Astrocyte (in vitro differentiated cells and primary cell): ENCODE measurements at regions not wholly inside any gene's neighbourhood (a gene's known extent, or its start where the extent isn't known, plus 50 kb on each side); places are given as distances from the start of the nearest gene placed in this dataset.

Experiments used
- DNase-seq: peaks from one replicate; pipeline ENCODE4 v3.0.0-alpha.2; 2010; ENCODE audit warnings: low read depth
- FAIRE-seq: peaks from 2 replicates; lab custom pipeline; 2011; peaks lifted over from hg19 to GRCh38; lab: Jason Lieb, UNC
- H2AFZ ChIP-seq: 2 replicates; pipeline ENCODE4 v1.6.0; 2012; ENCODE audit warnings: low read depth, low read length, inconsistent platforms
- H3K27ac ChIP-seq: 2 replicates; pipeline ENCODE4 v1.5.1; 2011; ENCODE audit warnings: low read depth, low read length, inconsistent platforms
- H3K27me3 ChIP-seq: 2 replicates; pipeline ENCODE4 v1.6.0; 2011; ENCODE audit warnings: low read length, inconsistent platforms; ENCODE audit not compliant: insufficient read depth
- H3K36me3 ChIP-seq: 2 replicates; pipeline ENCODE4 v1.5.1; 2011; ENCODE audit warnings: low read length, inconsistent platforms; ENCODE audit not compliant: insufficient read depth
- H3K4me1 ChIP-seq: 2 replicates; pipeline ENCODE4 v1.5.1; 2011; ENCODE audit warnings: low read length, inconsistent platforms; ENCODE audit not compliant: insufficient read depth
- H3K4me2 ChIP-seq: 2 replicates; pipeline ENCODE4 v1.6.0; 2012; ENCODE audit warnings: low read length, inconsistent platforms
- H3K4me3 ChIP-seq: 2 replicates; pipeline ENCODE4 v1.5.1; 2011; ENCODE audit warnings: low read depth, mild to moderate bottlenecking, low read length, inconsistent platforms; ENCODE audit not compliant: insufficient read depth
- H3K79me2 ChIP-seq: 2 replicates; pipeline ENCODE4 v1.6.0; 2012; ENCODE audit warnings: mild to moderate bottlenecking, low read length, inconsistent platforms; ENCODE audit not compliant: insufficient read depth
- H3K9ac ChIP-seq: 2 replicates; pipeline ENCODE4 v1.6.0; 2012; ENCODE audit warnings: mild to moderate bottlenecking, low read length, inconsistent platforms
- H3K9me3 ChIP-seq: 2 replicates; pipeline ENCODE4 v1.5.1; 2012; ENCODE audit warnings: low read depth, mild to moderate bottlenecking, low read length, inconsistent platforms; ENCODE audit not compliant: insufficient read depth
- H4K20me1 ChIP-seq: 2 replicates; pipeline ENCODE4 v1.6.0; 2012; ENCODE audit warnings: low read length, inconsistent platforms; ENCODE audit not compliant: insufficient read depth
- H3K27ac Mint-ChIP-seq: one replicate; pipeline ENCODE4 v1.8.0; 2021; ENCODE audit warnings: mild to moderate bottlenecking, mixed read lengths; ENCODE audit not compliant: unreplicated experiment
- H3K27me3 Mint-ChIP-seq: one replicate; pipeline ENCODE4 v1.8.0; 2021; ENCODE audit warnings: low read depth, mixed read lengths; ENCODE audit not compliant: unreplicated experiment
- H3K36me3 Mint-ChIP-seq: one replicate; pipeline ENCODE4 v1.8.0; 2021; ENCODE audit warnings: low read depth, mixed read lengths; ENCODE audit not compliant: unreplicated experiment
- H3K4me1 Mint-ChIP-seq: one replicate; pipeline ENCODE4 v1.8.0; 2021; ENCODE audit warnings: low read depth, mixed read lengths; ENCODE audit not compliant: unreplicated experiment
- H3K4me3 Mint-ChIP-seq: one replicate; pipeline ENCODE4 v1.8.0; 2021; ENCODE audit warnings: mild to moderate bottlenecking, moderate library complexity, mixed read lengths; ENCODE audit not compliant: unreplicated experiment
- H3K9me3 Mint-ChIP-seq: one replicate; pipeline ENCODE4 v1.8.0; 2021; ENCODE audit warnings: mild to moderate bottlenecking, mixed read lengths; ENCODE audit not compliant: unreplicated experiment
- EZH2 ChIP-seq: IDR thresholded peaks from 2 replicates; pipeline ENCODE4 v1.6.1; 2012; ENCODE audit warnings: mild to moderate bottlenecking, low read length, inconsistent platforms; ENCODE audit not compliant: insufficient read depth
- TF ChIP-seq, protein P1 (sequence below): IDR thresholded peaks from 2 replicates; pipeline ENCODE4 v1.5.1; 2011; ENCODE audit warnings: low read depth, mild to moderate bottlenecking, inconsistent platforms, low read length, moderate library complexity; ENCODE audit not compliant: insufficient read depth

DNA sequence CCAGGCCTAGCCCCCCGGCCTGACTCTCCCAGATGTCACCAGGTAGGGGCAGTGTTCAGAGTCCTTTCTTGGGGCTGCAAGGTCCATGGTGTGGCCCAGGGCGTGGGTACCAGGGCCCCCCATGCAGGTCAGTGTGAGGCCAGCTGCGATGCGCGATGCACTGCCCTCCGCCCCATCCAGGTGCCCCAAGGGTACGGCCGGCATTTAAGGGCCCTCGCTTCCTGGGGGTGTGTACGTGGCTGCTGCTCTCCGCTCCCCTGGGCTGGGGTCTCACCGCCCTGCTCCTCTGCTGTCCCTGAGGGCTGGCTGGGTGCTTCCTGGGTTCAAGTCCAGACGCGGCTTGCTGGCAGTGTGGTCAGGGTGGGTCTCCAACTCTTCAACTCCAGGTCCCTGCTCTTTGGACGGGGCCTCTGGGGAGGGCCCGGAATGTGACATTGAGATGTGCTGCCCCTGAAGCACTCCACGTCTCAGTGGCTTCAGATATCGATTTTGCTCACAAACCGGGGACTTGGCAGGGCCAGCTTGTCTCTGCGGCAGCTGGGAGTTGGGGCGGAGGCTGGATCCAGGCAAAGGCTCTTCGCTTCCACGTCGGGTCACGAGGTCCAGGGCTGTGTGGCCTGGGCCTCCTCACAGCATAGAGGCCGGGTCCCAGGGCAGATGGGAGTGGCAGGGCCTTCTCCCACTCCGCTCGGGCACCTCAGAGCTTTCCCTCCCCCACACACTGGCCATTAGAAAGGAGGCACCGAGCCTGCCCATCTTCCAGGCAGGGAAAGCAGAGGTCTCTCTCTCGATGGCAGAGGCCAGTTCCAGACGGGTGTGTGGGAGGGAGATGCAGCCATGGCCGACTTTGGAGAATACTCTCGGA, 93.2 kb downstream of the UNCX start:
- Histone ChIP-seq H3K4me2 (no peak overlapping the region), H3K36me3 (no peaks in the 10 kb centered on the region), H3K4me3 (no peak overlapping the region), H3K9ac (no peak overlapping the region), H3K4me1 (no peaks in the 10 kb centered on the region), H3K27ac (no peak overlapping the region), H3K79me2 (no peaks in the 10 kb centered on the region), H3K9me3 (no peaks in the 10 kb centered on the region), H2AFZ (no peak overlapping the region), H4K20me1 (no peaks in the 10 kb centered on the region), H3K27me3 (peaks cover 5% of the 10 kb centered on the region)
- no peaks in the 10 kb centered on the region for H3K9me3 Mint-ChIP-seq
- no peak overlapping the region for H3K4me3 Mint-ChIP-seq
- H3K4me1 Mint-ChIP-seq = no peaks in the 10 kb centered on the region
- H3K27ac Mint-ChIP-seq = no peak overlapping the region
- no peaks in the 10 kb centered on the region for H3K36me3 Mint-ChIP-seq
- FAIRE-seq (no peak), DNase-seq (no peak)
- TF ChIP-seq, protein P1, sequence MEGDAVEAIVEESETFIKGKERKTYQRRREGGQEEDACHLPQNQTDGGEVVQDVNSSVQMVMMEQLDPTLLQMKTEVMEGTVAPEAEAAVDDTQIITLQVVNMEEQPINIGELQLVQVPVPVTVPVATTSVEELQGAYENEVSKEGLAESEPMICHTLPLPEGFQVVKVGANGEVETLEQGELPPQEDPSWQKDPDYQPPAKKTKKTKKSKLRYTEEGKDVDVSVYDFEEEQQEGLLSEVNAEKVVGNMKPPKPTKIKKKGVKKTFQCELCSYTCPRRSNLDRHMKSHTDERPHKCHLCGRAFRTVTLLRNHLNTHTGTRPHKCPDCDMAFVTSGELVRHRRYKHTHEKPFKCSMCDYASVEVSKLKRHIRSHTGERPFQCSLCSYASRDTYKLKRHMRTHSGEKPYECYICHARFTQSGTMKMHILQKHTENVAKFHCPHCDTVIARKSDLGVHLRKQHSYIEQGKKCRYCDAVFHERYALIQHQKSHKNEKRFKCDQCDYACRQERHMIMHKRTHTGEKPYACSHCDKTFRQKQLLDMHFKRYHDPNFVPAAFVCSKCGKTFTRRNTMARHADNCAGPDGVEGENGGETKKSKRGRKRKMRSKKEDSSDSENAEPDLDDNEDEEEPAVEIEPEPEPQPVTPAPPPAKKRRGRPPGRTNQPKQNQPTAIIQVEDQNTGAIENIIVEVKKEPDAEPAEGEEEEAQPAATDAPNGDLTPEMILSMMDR = no peak
- TF ChIP-seq EZH2 = no peak
- H3K27me3 Mint-ChIP-seq = peaks cover 21% of the 10 kb centered on the region

- Histone ChIP-seq H3K27ac (no peak overlapping the region), H4K20me1 (no peaks in the 10 kb centered on the region), H3K36me3 (no peaks in the 10 kb centered on the region), H3K4me2 (no peak overlapping the region), H3K79me2 (no peaks in the 10 kb centered on the region), H2AFZ (no peak overlapping the region), H3K9ac (no peak overlapping the region), H3K9me3 (no peaks in the 10 kb centered on the region), H3K27me3 (peaks cover 5% of the 10 kb centered on the region), H3K4me3 (no peak overlapping the region), H3K4me1 (no peaks in the 10 kb centered on the region)
- DNase-seq (no peak), FAIRE-seq (no peak)
- H3K27me3 Mint-ChIP-seq = peaks cover 21% of the 10 kb centered on the region
- H3K9me3 Mint-ChIP-seq = no peaks in the 10 kb centered on the region
- no peaks in the 10 kb centered on the region for H3K36me3 Mint-ChIP-seq
- no peak overlapping the region for H3K27ac Mint-ChIP-seq
- H3K4me1 Mint-ChIP-seq = no peaks in the 10 kb centered on the region
- H3K4me3 Mint-ChIP-seq = no peak overlapping the region
- no peak for TF ChIP-seq EZH2
- TF ChIP-seq, protein P1 = no peak
Observed at GRCh38 chr7:1326511-1326785, 93.8 kb downstream of the UNCX start.

GRCh38 chr7:1329261-1329660, 96.6 kb downstream of the UNCX start:
- no peak overlapping the region for H3K9ac ChIP-seq
- no peaks in the 10 kb centered on the region for H3K4me1 ChIP-seq
- peaks cover 24% of the 10 kb centered on the region for H3K27me3 Mint-ChIP-seq
- H3K4me1 Mint-ChIP-seq = no peaks in the 10 kb centered on the region
- no peaks in the 10 kb centered on the region for H3K36me3 ChIP-seq
- H3K9me3 ChIP-seq = no peaks in the 10 kb centered on the region
- no peak overlapping the region for H3K4me3 Mint-ChIP-seq
- no peak overlapping the region for H3K4me2 ChIP-seq
- FAIRE-seq (no peak), DNase-seq (no peak)
- no peak overlapping the region for H3K27ac Mint-ChIP-seq
- no peak overlapping the region for H3K27ac ChIP-seq
- H3K4me3 ChIP-seq = no peak overlapping the region
- TF ChIP-seq, protein P1 = no peak
- TF ChIP-seq EZH2 = no peak
- no peaks in the 10 kb centered on the region for H4K20me1 ChIP-seq
- no peaks in the 10 kb centered on the region for H3K36me3 Mint-ChIP-seq
- H3K9me3 Mint-ChIP-seq = peaks cover 2% of the 10 kb centered on the region
- H3K27me3 ChIP-seq = peaks cover 2% of the 10 kb centered on the region
- H2AFZ ChIP-seq = no peak overlapping the region
- no peaks in the 10 kb centered on the region for H3K79me2 ChIP-seq
